B cell (primary cell): ENCODE measurements at regions not wholly inside any gene's neighbourhood (a gene's known extent, or its start where the extent isn't known, plus 50 kb on each side); places are given as distances from the start of the nearest gene placed in this dataset.

Source experiments
- ATAC-seq: fragments of 200-7000 bp; cut with Tn5 transposase; one replicate; pipeline ENCODE4 v1.10.0; 2021; ENCODE audit warnings: low read depth, mild to moderate bottlenecking, moderate number of reproducible peaks, moderate library complexity
- CTCF ChIA-PET: fragments of 350-600 bp; sonication (Branson Sonifier 250); formaldehyde crosslinking; loops from one replicate; lab custom pipeline; 2021; ENCODE audit warnings: antibody characterized with exemption, inconsistent platforms; lab: Charles Lee
- POLR2A ChIA-PET: fragments of 350-600 bp; sonication (Branson Sonifier 250); formaldehyde crosslinking; loops from one replicate; lab custom pipeline; 2021; ENCODE audit warnings: antibody characterized with exemption; lab: Charles Lee
- DNase-seq: peaks from one replicate; pipeline ENCODE4 v3.0.0; 2013
- H2AFZ ChIP-seq: 2 replicates; pipeline ENCODE4 v1.6.1; 2012; ENCODE audit warnings: mild to moderate bottlenecking, low read depth, low read length; ENCODE audit not compliant: insufficient read depth, poor library complexity, severe bottlenecking
- H3K27ac ChIP-seq, 2 donors: 1 replicate in 1 of 2; 2 replicates in 1 of 2; pipeline ENCODE4 v1.5.1; 2012 to 2013; ENCODE audit warnings: low read length in 2 of 2, mild to moderate bottlenecking in 2 of 2, moderate library complexity in 1 of 2
- H3K27me3 ChIP-seq, 4 experiments: fragments of 200-600 bp in 1 of 4; sonication (generic) in 1 of 4; replicated peaks in 1 of 4; 1 replicate in 2 of 4; 2 replicates in 2 of 4; pipeline versions ENCODE4 v1.6.1 to v1.7.0; 2013 to 2016; ENCODE audit warnings: low read length in 3 of 4, mild to moderate bottlenecking in 2 of 4, mixed read lengths in 1 of 4, moderate library complexity in 1 of 4; ENCODE audit not compliant: insufficient read depth in 4 of 4, control insufficient read depth in 3 of 4; ENCODE audit errors: control extremely low read depth in 1 of 4
- H3K36me3 ChIP-seq, 2 experiments: replicated peaks in 1 of 2; 1 replicate in 1 of 2; 2 replicates in 1 of 2; pipeline versions ENCODE4 v1.6.1 to v1.7.1; 2013; ENCODE audit warnings: low read length in 1 of 2; ENCODE audit not compliant: insufficient read depth in 2 of 2, control insufficient read depth in 1 of 2; ENCODE audit errors: control extremely low read depth in 1 of 2, extremely low read depth in 1 of 2
- H3K4me1 ChIP-seq, 2 donors: fragments of 200-600 bp in 1 of 2; sonication (generic) in 1 of 2; 1 replicate in 1 of 2; 2 replicates in 1 of 2; pipeline versions ENCODE4 v1.5.1 to v1.6.1; 2013 to 2017; ENCODE audit warnings: low read length in 2 of 2; ENCODE audit not compliant: control insufficient read depth in 2 of 2, insufficient read depth in 2 of 2
- H3K4me2 ChIP-seq: replicated peaks from 2 replicates; pipeline ENCODE3; 2012; ENCODE audit warnings: mild to moderate bottlenecking, low read depth, low read length; ENCODE audit not compliant: poor library complexity, severe bottlenecking
- H3K4me3 ChIP-seq, 5 experiments: fragments of 200-600 bp in 1 of 5; sonication (generic) in 1 of 5; 1 replicate in 3 of 5; 2 replicates in 2 of 5; pipeline versions ENCODE4 v1.5.1 to v1.7.0; 2011 to 2016; ENCODE audit warnings: low read length in 4 of 5, mild to moderate bottlenecking in 4 of 5, low read depth in 2 of 5, control low read depth in 1 of 5, moderate library complexity in 1 of 5; ENCODE audit not compliant: insufficient read depth in 1 of 5; ENCODE audit errors: control extremely low read depth in 1 of 5, extremely low read depth in 1 of 5
- H3K79me2 ChIP-seq: fragments of 200-600 bp; sonication (generic); one replicate; pipeline ENCODE4 v1.6.0; 2016; ENCODE audit warnings: low read length; ENCODE audit not compliant: control insufficient read depth, insufficient read depth
- H3K9ac ChIP-seq: fragments of 200-600 bp; sonication (generic); 2 replicates; pipeline ENCODE4 v1.6.1; 2017; ENCODE audit warnings: mild to moderate bottlenecking, low read length, moderate library complexity
- H3K9me3 ChIP-seq, 3 donors: one replicate each; pipeline versions ENCODE4 v1.6.1 to v1.7.1; 2013; ENCODE audit warnings: low read length in 2 of 3; ENCODE audit not compliant: control insufficient read depth in 2 of 3, insufficient read depth in 1 of 3; ENCODE audit errors: control extremely low read depth in 1 of 3
- H4K20me1 ChIP-seq: 2 replicates; pipeline ENCODE4 v1.6.0; 2012; ENCODE audit warnings: mild to moderate bottlenecking, low read length; ENCODE audit not compliant: insufficient read depth, control insufficient read depth, poor library complexity, severe bottlenecking
- H3K27ac Mint-ChIP-seq: one replicate; pipeline ENCODE4 v1.8.0; 2021; ENCODE audit warnings: mixed read lengths
- H3K27me3 Mint-ChIP-seq: one replicate; pipeline ENCODE4 v1.8.0; 2021; ENCODE audit warnings: mixed read lengths
- H3K4me1 Mint-ChIP-seq: one replicate; pipeline ENCODE4 v1.8.0; 2021; ENCODE audit warnings: mixed read lengths
- H3K4me3 Mint-ChIP-seq: one replicate; pipeline ENCODE4 v1.8.0; 2021; ENCODE audit warnings: mixed read lengths
- H3K9me3 Mint-ChIP-seq: one replicate; pipeline ENCODE4 v1.8.0; 2022; ENCODE audit warnings: mixed read lengths; ENCODE audit not compliant: insufficient read depth
- EZH2 ChIP-seq: IDR thresholded peaks from 2 replicates; pipeline ENCODE4 v1.6.1; 2012; ENCODE audit warnings: borderline replicate concordance, low read depth, mild to moderate bottlenecking, moderate library complexity, low read length; ENCODE audit not compliant: insufficient read depth, poor library complexity, severe bottlenecking
- WGBS: methylation state at CpG from one replicate; pipeline ENCODE4 v1.1.5; 2013; ENCODE audit warnings: missing lambda C conversion rate; ENCODE audit not compliant: insufficient coverage; 5-methylcytosine and 5-hydroxymethylcytosine counted together
- intact Hi-C: fragments of 100-400 bp; cut with micrococcal nuclease; formaldehyde crosslinking; loops from one replicate; pipeline ENCODE4 v1.10.0; 2022
- TF ChIP-seq, protein P1 (sequence below): fragments of 200-600 bp; IDR thresholded peaks from one replicate; pipeline ENCODE4 v1.8.0; 2022; ENCODE audit warnings: antibody characterized with exemption, mild to moderate bottlenecking

DNA sequence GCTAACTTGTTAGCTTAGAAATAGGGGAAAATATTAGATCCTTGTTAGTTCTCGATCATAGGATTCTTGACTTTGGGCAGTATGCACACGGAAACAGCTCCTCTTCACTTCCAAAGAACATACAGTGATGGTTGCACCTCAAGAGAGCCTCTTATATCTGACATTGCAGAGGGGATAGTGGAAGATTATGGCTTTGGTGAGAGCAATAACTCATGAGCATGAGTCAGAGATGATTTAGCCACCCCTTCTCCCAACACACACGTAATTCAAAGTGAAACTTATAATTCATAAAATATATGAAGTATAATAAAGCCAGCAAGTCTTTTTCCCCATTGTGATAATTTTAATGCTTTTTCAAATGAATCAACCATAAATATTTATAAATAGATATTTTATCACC lies 683.7 kb downstream of the POM121L12 start:
- Histone ChIP-seq H3K4me2 (no peak overlapping the region), H3K27me3 (no peaks in the 10 kb centered on the region), H3K9ac (no peak overlapping the region), H3K9me3 (peaks cover 0 to 5% (median 0%) of the 10 kb centered on the region in 3 donors), H4K20me1 (no peaks in the 10 kb centered on the region), H3K4me3 (no peak overlapping the region), H3K36me3 (no peaks in the 10 kb centered on the region), H2AFZ (no peak overlapping the region), H3K79me2 (no peaks in the 10 kb centered on the region), H3K4me1 (no peaks in the 10 kb centered on the region), H3K27ac (no peak overlapping the region)
- Mint-ChIP-seq H3K27ac (no peak overlapping the region), H3K27me3 (no peaks in the 10 kb centered on the region), H3K4me3 (no peak overlapping the region), H3K4me1 (no peaks in the 10 kb centered on the region), H3K9me3 (peaks cover 6% of the 10 kb centered on the region)
- WGBS, result no CpG with 5 or more reads among the region's 3 CpGs
- intact Hi-C loops, result no loop called here
- CTCF ChIA-PET, result no interaction called here
- DNase-seq (no peak), ATAC-seq (no peak)
- TF ChIP-seq, protein P1, sequence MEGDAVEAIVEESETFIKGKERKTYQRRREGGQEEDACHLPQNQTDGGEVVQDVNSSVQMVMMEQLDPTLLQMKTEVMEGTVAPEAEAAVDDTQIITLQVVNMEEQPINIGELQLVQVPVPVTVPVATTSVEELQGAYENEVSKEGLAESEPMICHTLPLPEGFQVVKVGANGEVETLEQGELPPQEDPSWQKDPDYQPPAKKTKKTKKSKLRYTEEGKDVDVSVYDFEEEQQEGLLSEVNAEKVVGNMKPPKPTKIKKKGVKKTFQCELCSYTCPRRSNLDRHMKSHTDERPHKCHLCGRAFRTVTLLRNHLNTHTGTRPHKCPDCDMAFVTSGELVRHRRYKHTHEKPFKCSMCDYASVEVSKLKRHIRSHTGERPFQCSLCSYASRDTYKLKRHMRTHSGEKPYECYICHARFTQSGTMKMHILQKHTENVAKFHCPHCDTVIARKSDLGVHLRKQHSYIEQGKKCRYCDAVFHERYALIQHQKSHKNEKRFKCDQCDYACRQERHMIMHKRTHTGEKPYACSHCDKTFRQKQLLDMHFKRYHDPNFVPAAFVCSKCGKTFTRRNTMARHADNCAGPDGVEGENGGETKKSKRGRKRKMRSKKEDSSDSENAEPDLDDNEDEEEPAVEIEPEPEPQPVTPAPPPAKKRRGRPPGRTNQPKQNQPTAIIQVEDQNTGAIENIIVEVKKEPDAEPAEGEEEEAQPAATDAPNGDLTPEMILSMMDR, result no peak
- no peak for TF ChIP-seq EZH2
- POLR2A ChIA-PET, result no interaction called here

DNA sequence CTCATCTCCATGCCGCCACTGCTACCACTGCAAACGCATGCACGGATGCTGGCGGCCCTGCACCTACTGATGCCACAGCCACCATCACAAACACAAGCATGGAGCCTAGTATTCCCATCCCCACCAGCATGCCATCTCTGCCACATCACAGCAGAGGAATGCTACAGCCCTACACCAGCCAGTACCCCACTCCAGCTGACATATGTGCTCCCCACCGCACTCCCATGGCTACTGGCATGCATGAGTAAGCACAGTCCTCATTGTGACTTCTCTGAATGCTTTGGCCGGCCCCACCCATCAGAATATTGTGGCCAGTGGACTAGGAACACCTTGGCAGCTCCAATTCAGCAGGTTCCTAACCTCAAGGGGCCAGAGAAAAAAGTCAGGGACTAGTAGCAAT lies 705.5 kb downstream of the POM121L12 start:
- TF ChIP-seq, protein P1, result no peak
- TF ChIP-seq EZH2, result no peak
- Histone ChIP-seq H3K9me3 (peaks cover 0 to 20% (median 0%) of the 10 kb centered on the region in 3 donors), H3K36me3 (no peaks in the 10 kb centered on the region), H3K27ac (no peak overlapping the region), H2AFZ (no peak overlapping the region), H4K20me1 (no peaks in the 10 kb centered on the region), H3K4me3 (no peak overlapping the region), H3K9ac (no peak overlapping the region), H3K79me2 (no peaks in the 10 kb centered on the region), H3K4me2 (no peak overlapping the region), H3K4me1 (no peaks in the 10 kb centered on the region), H3K27me3 (no peaks in the 10 kb centered on the region)
- DNase-seq (no peak), ATAC-seq (no peak)
- Mint-ChIP-seq H3K27ac (no peak overlapping the region), H3K4me3 (no peak overlapping the region), H3K9me3 (peaks cover 4% of the 10 kb centered on the region), H3K27me3 (no peaks in the 10 kb centered on the region), H3K4me1 (no peaks in the 10 kb centered on the region)
- CTCF ChIA-PET, result no interaction called here
- WGBS, result 89% methylated on average over 6 of the region's 6 CpGs
- POLR2A ChIA-PET, result no interaction called here
- intact Hi-C loops, result no loop called here
